ENCODE measurements at regions not wholly inside any gene's neighbourhood (a gene's known extent, or its start where the extent isn't known, plus 50 kb on each side); places are given as distances from the start of the nearest gene placed in this dataset.

- no peak for TF ChIP-seq CTCF (IDR thresholded peaks at IDR 0.05; ENCODE audit: insufficient read depth, low read depth, low read length)
- no peak for DNase-seq (ENCODE audit: low read depth)
- no peak overlapping the region for H3K4me3 ChIP-seq (ENCODE audit: low read depth, low read length)
Observed at GRCh38 chr9:115391168-115391825, 273.3 kb upstream of the TNC start.

- no peak for TF ChIP-seq CTCF (IDR thresholded peaks at IDR 0.05; ENCODE audit: insufficient read depth, low read depth, low read length)
- DNase-seq (ENCODE audit: low read depth): no peak
- no peak overlapping the region for H3K4me3 ChIP-seq (ENCODE audit: low read depth, low read length)
Observed at GRCh38 chr9:115393976-115394775, 276.2 kb upstream of the TNC start.

GRCh38 chr9:115395511-115396021 is 277.6 kb upstream of the TNC start:
- no peak overlapping the region for H3K4me3 ChIP-seq (ENCODE audit: low read depth, low read length)
- no peak for TF ChIP-seq CTCF (IDR thresholded peaks at IDR 0.05; ENCODE audit: insufficient read depth, low read depth, low read length)
- no peak for DNase-seq (ENCODE audit: low read depth)

- no peak for TF ChIP-seq CTCF (IDR thresholded peaks at IDR 0.05; ENCODE audit: insufficient read depth, low read depth, low read length)
- H3K4me3 ChIP-seq (ENCODE audit: low read depth, low read length): no peak overlapping the region
- DNase-seq (ENCODE audit: low read depth): peak; percentile 56
Observed at GRCh38 chr9:115396071-115396529, 278.1 kb upstream of the TNC start.

GRCh38 chr9:115397591-115398312 is 279.8 kb upstream of the TNC start:
- DNase-seq (ENCODE audit: low read depth): no peak
- H3K4me3 ChIP-seq (ENCODE audit: low read depth, low read length): no peak overlapping the region
- no peak for TF ChIP-seq CTCF (IDR thresholded peaks at IDR 0.05; ENCODE audit: insufficient read depth, low read depth, low read length)

- no peak for TF ChIP-seq CTCF (IDR thresholded peaks at IDR 0.05; ENCODE audit: insufficient read depth, low read depth, low read length)
- peak; percentile 29 for DNase-seq (ENCODE audit: low read depth)
- no peak overlapping the region for H3K4me3 ChIP-seq (ENCODE audit: low read depth, low read length)
Observed at GRCh38 chr9:115398313-115398650, 280.3 kb upstream of the TNC start.
